ENCODE measurements at regions not wholly inside any gene's neighbourhood (a gene's known extent, or its start where the extent isn't known, plus 50 kb on each side); places are given as distances from the start of the nearest gene placed in this dataset.

- DNase-seq: no peak
These were observed 64.8 kb upstream of the CHST9 start for GRCh38 chr18:27249933-27250332.

GRCh38 chr18:27244259-27244658, 59.2 kb upstream of the CHST9 start:
- no peak for DNase-seq

GRCh38 chr18:27242392-27243047, 57.4 kb upstream of the CHST9 start:
- no peak for DNase-seq

- DNase-seq: no peak
These were observed 55.3 kb upstream of the CHST9 start for GRCh38 chr18:27240383-27240782.

- no peak for DNase-seq
These were observed 54.6 kb upstream of the CHST9 start for GRCh38 chr18:27239669-27240068.

GRCh38 chr18:27235218-27235870, 50.2 kb upstream of the CHST9 start:
- DNase-seq: no peak
